Stimulated activated CD4-positive, alpha-beta T cell treated with anti-CD3 and anti-CD28 coated beads, Interleukin-12 subunit alpha, Interleukin-12 subunit beta, amount 100 ng/mL, for 4 hours (primary cell): ENCODE measurements at regions not wholly inside any gene's neighbourhood (a gene's known extent, or its start where the extent isn't known, plus 50 kb on each side); places are given as distances from the start of the nearest gene placed in this dataset.
"Not testable (repeated sequence)": the region's sequence is repeated elsewhere in the genome, so short reads cannot be mapped to it uniquely, and the experiment has no call there.

Experiments
- DNase-seq: peaks from one replicate; pipeline ENCODE4 v3.0.0-alpha.2; 2020

- DNase-seq: no peak
Observed at GRCh38 chr22:35186492-35186891, 70.8 kb upstream of the HMGXB4 start.

- not testable (repeated sequence) for DNase-seq
Observed at GRCh38 chr22:35188930-35189329, 68.4 kb upstream of the HMGXB4 start.

DNA sequence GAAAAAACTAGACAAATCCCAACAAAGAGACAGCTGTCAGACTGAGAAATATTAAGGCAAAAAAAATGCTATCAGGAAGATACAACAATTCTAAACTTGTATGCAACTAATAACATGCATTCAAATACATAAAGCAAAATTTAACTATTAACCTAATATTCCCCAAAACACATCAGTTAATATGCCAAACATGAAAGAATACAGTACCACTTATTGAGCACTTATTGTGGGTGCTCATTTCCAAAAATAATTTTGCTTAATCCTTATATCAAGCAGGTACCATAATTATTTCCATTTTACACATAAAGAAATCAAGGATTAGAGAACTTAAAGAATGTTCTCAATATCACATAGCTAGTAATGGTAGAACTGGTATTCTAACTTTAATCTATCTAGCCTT is 67.7 kb upstream of the HMGXB4 start:
- DNase-seq: no peak

DNA sequence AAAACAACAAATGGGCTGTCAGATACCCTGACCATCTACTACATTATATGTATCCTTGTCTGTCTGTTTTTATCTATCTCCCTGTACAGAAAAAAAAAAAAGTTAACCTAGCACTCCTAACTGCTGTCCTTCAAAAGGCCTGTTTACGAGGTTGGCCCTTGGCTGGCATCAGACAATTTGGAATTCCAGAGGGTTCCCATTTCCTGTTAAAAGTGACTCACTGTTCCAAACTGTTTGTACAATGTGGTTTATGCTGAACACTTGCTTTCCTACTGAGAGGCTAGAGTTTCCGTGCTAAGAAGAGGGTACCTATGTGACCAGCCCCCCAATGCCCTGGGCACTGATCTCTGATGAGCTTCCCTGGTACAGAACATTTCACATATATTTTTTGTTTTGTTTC is 65.9 kb upstream of the HMGXB4 start:
- DNase-seq: no peak

DNA sequence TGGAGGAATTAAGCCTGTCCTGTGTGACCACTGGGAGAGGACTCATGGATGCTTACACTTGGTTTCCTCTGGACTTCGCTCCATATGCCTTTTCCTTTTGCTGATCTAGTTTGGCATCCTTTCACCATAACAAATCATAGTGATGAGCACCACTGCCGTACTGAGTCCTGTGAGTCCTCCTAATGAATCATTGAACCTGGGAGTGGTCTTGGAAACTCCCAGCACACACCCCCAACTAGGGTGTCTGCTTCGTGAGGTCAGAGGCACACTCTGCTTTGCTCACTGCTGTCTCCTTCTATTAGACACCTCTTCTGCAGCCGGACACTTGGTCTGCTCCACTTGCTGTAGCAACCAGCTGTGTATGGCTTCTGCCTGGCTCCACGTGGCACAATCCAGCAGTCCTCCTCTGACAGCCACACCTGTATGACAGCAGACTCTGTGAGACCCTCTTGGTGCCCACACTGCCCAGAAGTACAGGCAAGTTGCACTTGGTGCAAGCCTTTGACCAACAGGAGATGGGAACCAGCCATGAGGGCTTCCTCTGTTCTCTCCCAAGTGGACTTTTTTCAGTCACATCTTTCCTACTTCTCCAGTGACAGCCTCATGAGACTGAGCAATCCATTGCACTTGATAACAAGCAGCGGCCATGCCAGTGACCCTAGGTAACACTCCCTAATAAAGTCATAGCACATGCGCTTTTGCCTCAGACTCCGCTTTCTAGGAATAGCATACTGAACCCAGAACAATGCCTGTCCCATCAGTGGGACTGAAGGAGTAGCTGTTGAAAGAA is 65.0 kb upstream of the HMGXB4 start:
- DNase-seq: no peak

- DNase-seq: no peak
Observed at GRCh38 chr22:35195226-35195625, 62.1 kb upstream of the HMGXB4 start.

DNA sequence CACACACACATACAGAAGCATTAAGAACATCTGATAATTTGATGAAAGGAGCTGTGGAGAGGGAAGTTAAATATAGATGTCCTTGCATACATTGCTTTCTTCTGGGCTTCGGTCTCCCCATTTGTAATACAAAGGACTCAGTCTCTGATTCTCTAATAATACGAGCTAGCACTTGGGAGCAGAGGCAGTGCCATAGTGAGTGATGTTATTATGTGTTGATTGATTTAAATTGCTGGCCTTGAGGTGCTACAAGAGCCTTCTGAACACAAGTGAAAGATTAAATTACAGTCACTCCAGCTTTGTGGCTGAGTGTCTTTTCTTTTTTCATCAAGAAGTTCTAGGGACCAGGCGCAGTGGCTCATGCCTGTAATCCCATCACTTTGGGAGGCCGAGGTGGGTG is 61.5 kb upstream of the HMGXB4 start:
- DNase-seq: no peak

DNA sequence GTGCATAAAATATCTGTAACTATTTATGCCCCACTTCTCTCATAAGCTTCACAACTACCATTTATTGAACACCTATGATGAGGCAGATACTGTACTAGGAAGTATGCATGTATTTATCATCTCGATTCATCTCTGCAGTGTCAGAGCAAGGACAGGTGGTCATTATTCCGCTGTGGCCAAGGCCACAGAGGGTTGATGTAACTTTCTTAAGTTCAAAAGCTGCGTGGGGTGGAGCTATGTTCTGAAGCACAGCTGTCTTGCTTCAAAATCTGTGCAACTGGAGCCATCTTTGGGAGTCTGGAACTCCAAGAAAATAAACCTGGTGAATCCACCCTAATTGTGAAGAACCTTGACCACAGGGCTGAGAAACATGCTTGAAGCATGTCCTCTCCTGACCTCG is 60.2 kb upstream of the HMGXB4 start:
- DNase-seq: no peak

- no peak for DNase-seq
Observed at GRCh38 chr22:35197886-35198285, 59.4 kb upstream of the HMGXB4 start.

DNA sequence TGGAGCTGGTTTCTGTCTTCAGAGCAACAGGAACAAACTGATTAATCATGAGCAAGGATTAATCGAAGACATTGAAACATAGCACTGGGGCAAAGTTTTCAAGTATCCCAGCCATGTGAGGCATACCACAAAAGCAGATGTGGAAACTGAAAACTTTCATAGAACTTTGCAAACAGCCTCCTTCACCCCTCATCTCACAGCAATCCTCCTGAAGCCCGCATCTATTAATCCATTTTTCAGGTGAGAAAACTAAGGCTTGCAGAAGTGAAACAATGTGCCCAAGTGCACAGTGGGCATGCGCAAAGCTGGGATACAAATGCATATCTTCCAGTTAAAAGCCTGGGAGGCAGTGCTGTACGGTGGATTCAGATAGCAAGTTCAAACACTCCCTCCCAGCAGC is 58.6 kb upstream of the HMGXB4 start:
- DNase-seq: no peak

DNA sequence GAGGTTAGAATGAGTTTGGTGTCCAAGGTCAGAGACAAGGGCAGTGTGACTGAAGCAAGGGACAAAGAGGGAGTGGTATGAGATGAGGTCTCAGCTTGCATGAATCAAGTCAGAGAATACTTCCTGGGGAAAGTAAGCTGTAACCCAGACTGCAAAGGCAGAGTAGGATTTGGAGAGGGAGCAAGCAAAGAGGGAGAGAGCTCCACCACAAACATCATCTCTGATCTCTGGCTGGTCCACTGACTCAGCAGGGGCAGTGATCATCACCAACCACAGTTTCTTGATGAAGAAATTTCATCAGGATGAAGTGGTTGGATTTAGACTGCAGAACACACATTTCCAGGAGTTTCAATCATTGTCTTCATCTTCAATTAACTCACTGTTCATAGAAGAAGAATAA is 54.9 kb upstream of the HMGXB4 start:
- DNase-seq: no peak

GRCh38 chr22:35203583-35203982 is 53.7 kb upstream of the HMGXB4 start:
- DNase-seq: no peak

GRCh38 chr22:35204807-35205775 is 52.2 kb upstream of the HMGXB4 start:
- DNase-seq: no peak

DNA sequence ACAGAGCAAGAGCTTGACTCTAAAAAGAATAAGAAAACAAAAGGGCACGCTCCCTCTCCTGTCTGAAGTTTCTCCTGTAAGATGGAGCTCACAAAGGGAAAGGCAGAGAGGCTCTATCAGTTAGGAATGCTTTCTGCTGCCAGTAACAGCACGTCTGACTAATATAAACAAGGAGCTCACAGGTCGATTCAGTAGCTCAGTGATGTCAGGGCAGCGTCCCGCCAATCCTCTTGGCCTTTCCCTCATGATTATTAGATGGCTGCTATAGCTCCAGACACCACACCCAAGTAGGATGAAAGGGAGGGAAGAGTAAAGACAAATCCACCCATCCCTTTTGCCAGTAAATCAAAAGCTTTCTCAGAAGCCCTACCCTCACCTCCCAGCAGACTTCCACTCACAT is 51.3 kb upstream of the HMGXB4 start:
- DNase-seq: no peak

DNA sequence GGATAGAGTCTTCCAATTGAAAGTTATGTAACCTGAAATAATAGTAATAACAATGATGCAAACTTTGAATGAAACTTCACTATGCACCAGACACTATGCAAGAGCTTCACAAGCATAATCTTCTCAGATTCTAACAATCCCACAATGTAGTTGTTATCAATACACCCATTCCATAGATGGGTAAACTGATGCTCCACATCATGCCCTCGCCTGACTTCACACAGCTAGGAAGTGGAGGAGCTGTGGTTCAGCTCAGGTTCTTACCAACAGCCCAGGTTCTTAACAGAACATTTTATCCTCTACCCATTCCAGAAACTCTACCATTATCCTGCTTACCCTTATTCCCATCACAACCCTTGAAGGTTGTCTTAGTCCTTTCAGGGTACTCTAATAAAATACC is 50.4 kb upstream of the HMGXB4 start:
- DNase-seq: no peak
